DND-41 (cell line): ENCODE measurements at regions not wholly inside any gene's neighbourhood (a gene's known extent, or its start where the extent isn't known, plus 50 kb on each side); places are given as distances from the start of the nearest gene placed in this dataset.

Source experiments
- CTCF ChIP-seq: IDR thresholded peaks from 2 replicates; pipeline ENCODE4 v1.5.1; 2012; ENCODE audit warnings: borderline replicate concordance, low read length, moderate library complexity, mild to moderate bottlenecking; ENCODE audit not compliant: poor library complexity, severe bottlenecking; ENCODE audit errors: extremely low read depth
- EZH2 ChIP-seq: IDR thresholded peaks from 3 replicates; pipeline ENCODE4 v1.6.1; 2012; ENCODE audit warnings: borderline replicate concordance, low read depth, mild to moderate bottlenecking, moderate library complexity, low read length, inconsistent platforms; ENCODE audit not compliant: severe bottlenecking

DNA sequence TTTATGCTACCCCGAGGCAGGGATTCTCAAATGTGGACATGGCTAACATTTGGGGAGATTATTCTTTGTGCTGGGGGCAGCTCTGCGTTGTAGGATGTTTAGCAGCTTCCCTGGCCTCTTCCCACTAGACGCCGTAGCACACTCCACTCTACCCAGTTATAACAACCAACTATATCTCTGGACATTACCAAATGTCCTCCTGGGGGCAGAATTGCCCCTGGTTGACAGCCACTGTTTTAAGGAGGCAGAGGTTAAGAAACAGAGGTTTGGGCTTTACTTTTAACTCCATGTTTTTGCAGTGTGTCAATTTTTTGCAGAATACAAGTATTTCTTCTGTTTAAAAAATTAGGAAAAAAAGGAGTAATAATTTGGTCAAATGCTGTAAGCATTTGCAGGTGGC is 56.2 kb upstream of the BMP6 start:
- TF ChIP-seq CTCF (no peak), EZH2 (no peak)
